HG03378 (cell line): ENCODE measurements at regions not wholly inside any gene's neighbourhood (a gene's known extent, or its start where the extent isn't known, plus 50 kb on each side); places are given as distances from the start of the nearest gene placed in this dataset.
"Not testable (repeated sequence)": the region's sequence is repeated elsewhere in the genome, so short reads cannot be mapped to it uniquely, and the experiment has no call there.

ENCODE experiments used
- ATAC-seq: cut with Tn5 transposase; IDR thresholded peaks from one replicate; pipeline ENCODE4 v1.9.1; 2021; ENCODE audit warnings: mild to moderate bottlenecking, moderate library complexity; ENCODE audit not compliant: unreplicated experiment

GRCh38 chr16:32847379-32847778, 171.4 kb upstream of the TP53TG3 start:
- ATAC-seq = not testable (repeated sequence)

GRCh38 chr16:32845572-32845971, 169.6 kb upstream of the TP53TG3 start:
- not testable (repeated sequence) for ATAC-seq

- ATAC-seq = not testable (repeated sequence)
Observed at GRCh38 chr16:32842844-32843243, 166.9 kb upstream of the TP53TG3 start.

GRCh38 chr16:32807280-32807679, 131.3 kb upstream of the TP53TG3 start:
- ATAC-seq = not testable (repeated sequence)

- ATAC-seq = not testable (repeated sequence)
Observed at GRCh38 chr16:32805639-32806038, 129.7 kb upstream of the TP53TG3 start.
